NCI-H1417 treated with DMSO at 0.1 percent for 48 hours (cell line): ENCODE measurements at regions not wholly inside any gene's neighbourhood (a gene's known extent, or its start where the extent isn't known, plus 50 kb on each side); places are given as distances from the start of the nearest gene placed in this dataset.
"Not testable (repeated sequence)": the region's sequence is repeated elsewhere in the genome, so short reads cannot be mapped to it uniquely, and the experiment has no call there.

Source experiments
- DNase-seq: peaks from one replicate; lab custom pipeline; 2025; lab: John Stamatoyannopoulos, UW

DNA sequence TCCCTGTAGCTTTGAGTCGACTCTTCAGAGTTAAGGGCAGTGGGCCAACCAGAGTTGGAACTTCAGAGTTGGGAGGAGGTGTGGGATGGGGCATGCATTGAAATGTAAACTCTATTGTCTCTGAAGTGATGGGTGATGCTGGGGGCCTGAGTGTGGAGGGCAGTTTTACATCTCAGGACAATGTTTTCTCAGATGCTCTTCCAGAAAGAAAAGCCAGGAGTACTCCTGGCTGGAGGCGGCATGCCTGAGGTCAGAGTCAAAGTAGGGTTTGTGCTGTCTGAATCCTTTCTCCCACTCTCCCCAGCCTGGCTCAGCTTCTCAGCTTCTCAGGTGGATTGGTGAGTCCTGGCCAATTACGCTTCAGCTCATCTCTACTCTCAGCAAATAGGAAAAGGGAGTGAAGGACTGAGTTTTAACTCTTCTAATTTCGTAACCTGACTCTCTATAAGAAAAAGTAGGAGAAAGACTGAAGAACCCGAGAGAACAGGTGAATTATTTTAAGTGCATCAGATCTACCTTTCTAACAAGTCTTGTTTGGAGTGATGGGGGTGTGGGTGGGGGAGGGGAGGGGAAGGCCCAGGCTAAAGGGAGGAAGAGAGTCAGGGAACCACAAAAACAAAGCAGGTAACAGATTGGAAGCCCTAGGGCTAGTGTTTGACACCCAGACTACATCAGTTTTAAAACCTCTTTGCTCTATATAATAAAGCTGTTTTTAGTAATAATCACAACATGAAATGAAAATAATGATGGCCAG, 107.5 kb upstream of the PELI1 start:
- no peak for DNase-seq

DNA sequence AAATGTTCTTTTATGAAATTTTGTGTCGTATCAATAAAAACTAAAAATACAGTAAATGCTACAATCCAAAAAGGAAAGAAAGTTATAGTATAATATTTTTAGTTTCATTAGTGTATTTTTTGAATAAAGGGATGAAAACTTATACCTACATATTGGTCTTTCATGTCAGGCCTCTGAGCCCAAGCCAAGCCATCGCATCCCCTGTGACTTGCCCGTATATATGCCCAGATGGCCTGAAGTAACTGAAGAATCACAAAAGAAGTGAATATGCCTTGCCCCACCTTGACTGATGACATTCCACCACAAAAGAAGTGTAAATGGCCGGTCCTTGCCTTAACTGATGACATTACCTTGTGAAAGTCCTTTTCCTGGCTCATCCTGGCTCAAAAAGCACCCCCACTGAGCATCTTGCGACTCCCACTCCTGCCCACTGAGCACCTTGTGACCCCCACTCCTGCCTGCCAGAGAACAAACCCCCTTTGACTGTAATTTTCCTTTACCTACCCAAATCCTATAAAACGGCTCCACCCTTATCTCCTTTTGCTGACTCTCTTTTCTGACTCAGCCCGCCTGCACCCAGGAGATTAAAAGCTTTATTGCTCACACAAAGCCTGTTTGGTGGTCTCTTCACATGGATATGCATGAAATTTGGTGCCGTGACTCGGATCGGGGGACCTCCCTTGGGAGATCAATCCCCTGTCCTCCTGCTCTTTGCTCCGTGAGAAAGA, 108.2 kb upstream of the PELI1 start:
- DNase-seq: not testable (repeated sequence)

DNA sequence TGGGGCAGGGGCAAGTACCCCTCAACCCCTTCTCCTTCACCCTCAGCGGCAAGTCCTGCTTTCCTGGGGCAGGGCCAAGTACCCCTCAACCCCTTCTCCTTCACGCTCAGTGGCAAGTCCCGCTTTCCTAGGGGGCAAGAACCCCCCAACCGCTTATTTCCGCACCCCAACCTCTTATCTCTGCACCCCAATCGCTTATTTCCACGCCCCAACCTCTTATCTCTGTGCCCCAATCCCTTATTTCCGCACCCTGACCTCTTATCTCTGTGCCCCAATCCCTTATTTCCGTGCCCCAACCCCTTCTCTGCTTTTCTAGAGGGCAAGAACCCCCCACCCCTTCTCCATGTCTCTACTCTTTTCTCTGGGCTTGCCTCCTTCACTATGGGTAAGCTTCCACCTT, 109.2 kb upstream of the PELI1 start:
- DNase-seq: not testable (repeated sequence)

DNA sequence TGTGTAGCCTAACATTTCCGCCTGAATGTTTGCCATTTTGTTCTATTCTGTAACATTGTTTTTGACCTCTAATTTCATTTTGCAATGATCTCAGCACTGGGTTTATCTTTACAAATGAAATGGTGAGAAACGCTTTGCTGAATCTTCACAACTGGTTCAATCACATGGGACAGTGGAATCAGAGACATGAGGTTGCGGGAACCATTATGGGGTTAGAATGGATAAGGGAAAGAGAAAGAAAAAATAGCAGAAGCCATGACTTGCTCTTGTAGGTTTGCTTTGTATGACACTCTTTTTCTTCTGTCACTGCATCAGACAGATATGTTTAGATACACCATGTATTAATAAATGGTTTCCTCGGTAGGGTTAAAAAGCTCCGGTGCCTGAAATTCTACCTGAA, 114.3 kb upstream of the PELI1 start:
- DNase-seq: no peak

DNA sequence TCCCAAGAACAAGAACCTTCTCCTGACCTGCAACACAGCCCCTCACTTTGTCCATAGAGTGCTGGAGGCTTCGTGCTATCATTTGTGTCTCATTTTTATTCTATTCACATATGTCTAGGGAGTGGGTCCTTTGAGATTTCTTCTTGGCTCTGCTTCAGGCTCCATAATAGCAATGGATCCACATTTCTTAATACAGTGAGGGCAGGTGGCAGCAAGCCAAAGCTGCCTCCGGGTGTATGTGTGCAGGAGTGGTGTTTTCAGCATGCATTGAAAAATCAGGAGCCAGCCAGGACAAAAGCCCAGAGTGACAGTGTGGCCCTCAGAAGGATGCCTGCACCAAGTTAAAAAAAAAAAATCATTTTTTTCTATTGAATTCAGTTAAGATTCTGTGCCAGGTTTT, 115.1 kb upstream of the PELI1 start:
- no peak for DNase-seq

DNA sequence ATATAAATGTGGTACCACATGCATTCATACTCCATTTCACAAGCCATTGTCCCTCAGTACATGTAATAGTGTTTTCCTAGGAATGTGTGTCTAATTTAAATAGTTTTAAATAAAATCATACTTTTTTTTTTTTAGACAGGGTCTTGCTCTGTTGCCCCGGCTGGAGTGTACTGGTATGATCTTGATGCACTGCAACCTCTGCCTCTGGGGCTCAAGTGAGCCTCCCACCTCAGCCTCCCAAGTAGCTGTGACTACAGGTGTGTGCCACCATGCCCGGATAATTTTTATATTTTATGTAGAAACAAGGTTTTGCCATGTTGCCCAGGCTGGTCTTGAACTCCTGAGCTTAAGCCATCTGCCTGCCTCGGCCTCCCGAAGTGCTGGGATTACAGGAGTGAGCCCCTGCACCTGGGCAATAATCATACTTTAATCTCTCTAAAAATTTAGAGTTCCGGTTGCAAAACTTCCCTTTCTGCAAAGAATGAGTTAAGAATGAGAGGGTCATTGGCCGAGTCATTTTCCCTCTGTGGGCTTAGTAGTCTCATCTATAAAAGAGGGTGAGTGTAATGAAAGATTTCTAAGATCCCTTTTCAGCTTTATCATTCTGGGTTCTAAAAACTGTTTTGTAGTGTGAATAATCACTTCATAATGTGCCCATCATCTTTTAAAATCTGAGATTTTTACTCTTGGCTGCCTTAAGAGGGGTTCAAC, 116.0 kb upstream of the PELI1 start:
- no peak for DNase-seq

DNA sequence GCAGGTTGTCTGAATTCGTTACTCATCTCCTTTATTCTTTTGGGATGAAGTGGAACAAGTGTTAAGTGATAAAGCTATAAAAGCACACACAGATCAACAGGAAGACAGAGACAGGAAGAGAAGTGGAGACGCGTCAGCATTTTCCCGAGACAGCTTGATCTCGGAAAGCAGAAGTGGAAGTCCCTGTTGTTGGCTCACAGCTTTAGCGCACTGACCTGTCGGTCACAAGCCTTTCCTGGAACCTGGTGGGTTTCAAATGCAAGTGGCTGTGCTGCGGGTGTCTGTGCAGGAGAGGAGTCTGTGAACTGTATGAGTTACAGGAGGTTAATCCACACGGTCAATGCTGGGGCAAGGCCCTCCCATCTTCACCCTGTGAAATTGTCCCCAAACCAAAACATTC, 116.6 kb upstream of the PELI1 start:
- DNase-seq: no peak

DNA sequence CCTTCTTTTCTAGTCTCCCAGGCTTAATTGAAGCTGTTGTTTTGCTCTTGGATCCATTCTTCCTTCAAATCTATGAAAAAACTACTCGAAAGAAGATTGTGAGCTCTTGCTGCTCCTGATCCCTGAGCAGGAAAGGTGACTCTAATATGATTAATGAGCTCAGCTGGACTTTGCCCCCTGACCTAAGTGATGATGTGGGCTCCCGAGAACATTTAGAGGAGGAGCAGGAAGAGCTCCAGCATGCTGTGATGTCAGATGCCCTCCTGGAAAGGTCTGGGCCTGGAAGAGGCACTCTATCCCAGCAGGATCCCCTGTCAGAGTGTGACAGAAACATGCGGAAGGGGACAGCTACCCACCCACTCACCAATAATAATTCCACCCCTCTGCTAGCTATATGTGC, 117.9 kb upstream of the PELI1 start:
- no peak for DNase-seq

DNA sequence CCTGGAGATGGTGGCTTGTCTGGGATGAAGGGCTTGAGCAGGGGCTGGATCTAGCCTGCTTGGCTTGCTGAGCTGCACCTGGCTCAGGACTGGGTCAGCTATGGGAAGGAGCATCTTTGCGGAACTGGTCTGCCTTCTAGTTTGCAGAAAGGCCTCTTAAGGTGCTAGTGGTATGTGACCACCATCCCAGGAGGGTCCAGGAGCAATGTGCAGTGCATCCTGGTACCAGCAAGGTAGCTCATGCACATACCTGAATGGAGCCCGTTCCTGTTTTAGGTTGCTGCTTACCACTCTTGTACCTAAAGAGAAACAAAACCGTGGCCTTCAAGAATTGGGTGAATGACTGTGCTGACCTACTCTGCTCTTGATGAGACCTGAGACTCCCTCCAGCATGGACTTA, 118.6 kb upstream of the PELI1 start:
- no peak for DNase-seq

DNA sequence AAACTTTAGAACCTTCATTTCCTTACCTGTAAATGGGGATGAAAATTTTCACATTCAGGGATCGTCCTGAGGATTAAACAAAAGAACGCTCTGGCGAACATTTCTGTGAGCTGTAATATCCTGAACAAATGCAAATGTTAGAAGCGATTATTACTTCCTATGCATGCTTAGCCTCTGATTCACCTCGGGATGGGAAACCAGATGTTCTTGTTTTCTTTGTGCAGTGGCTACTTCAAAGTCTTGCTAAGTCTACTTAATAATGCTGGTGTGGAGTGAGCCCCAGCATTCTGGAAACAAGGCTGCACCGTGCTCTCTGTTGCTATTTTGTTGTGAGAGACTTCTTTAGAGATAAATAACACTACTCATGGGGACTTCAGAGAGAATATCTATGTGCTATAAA, 119.1 kb upstream of the PELI1 start:
- no peak for DNase-seq

DNA sequence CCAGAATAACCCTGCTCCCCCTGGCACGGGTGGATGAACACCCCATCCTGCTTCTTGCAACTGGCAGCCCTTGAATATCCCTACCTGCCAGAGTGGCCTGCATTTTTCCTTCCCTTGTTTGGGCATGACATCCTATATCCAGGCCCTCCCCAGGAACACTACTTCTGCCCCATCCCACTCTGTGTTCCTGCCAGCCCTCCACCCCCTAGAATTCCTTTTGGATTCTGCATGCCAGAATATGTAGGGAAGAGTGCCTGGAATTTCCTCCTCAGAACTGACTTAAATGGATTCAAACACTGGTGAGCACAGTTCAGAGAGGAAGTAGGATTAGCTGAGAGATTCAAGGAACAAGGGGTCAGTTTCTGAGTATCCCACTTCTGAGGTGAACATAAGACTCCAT, 123.5 kb upstream of the PELI1 start:
- DNase-seq: no peak

DNA sequence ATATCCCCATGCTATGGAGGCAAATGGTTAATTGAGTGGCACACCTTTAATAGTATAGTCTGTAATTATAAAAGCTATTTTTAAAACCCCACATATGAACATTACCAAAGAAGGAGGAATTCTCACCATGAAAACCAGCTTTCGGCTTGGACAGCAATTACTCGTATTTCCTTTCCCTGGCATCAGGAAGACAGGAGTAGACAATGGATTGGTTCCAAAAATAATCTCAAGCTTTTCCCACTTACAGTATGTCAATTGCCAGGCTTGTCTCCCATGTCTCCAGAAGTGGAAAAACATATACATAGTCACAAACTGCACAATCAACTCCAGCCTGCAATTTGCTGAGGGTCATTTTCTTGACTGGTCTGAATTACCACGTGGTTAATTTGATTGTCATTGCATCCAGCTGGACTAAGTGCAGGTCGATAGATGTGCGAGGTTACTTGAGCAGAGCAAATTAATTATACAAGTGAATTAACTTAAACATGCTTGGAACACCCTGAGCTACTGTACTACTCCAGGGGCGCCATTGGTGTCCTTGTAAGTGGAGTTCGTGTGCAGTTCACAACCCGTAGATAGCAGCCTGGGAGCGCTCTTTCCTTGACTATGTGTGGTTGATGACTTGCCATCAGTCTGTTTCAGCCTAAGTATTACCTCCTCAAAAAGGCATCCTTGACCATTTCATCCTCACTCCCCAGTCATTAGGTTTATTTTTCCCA, 124.3 kb upstream of the PELI1 start:
- DNase-seq: no peak

DNA sequence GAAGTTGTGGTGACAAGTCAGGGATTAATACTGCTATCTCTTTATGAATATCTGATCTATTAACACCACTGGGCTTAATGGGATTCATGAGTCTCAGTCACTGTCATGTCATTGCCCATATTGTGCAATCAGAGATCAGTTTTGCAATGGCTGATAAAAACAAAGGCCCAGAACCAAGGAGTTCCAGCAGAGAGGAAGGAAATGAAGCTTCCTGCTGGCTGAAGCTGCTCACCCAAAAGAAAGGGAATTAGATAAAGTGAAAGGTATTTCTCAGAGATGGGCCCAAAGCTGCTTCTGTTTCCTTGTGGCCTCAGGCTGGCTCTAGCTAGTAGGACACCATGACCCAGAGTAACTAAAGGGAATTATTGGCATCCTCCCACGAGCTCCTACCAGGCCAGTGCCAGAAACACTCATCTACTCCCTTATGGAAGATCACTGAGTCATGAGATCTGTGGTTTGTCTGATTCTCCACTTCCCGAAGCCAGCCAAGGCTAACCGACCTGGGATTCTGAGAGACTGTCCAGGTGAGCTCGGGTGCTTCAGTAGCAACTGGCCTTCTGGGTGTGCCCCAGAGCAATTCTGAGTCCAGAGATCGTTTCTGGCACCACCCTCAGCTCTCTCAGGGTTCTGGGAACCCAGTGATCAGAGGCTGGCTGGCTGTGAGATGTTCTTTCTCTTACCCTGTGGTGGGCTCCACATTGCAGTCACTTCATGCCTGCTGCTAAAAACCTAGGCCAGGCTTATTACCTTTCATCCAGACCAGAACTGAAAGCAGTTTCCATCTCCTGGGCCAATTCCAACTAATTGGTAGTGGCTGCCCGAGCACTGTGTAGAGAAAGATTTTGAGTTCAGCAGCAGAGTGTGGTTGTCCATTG, 129.5 kb upstream of the PELI1 start:
- no peak for DNase-seq

DNA sequence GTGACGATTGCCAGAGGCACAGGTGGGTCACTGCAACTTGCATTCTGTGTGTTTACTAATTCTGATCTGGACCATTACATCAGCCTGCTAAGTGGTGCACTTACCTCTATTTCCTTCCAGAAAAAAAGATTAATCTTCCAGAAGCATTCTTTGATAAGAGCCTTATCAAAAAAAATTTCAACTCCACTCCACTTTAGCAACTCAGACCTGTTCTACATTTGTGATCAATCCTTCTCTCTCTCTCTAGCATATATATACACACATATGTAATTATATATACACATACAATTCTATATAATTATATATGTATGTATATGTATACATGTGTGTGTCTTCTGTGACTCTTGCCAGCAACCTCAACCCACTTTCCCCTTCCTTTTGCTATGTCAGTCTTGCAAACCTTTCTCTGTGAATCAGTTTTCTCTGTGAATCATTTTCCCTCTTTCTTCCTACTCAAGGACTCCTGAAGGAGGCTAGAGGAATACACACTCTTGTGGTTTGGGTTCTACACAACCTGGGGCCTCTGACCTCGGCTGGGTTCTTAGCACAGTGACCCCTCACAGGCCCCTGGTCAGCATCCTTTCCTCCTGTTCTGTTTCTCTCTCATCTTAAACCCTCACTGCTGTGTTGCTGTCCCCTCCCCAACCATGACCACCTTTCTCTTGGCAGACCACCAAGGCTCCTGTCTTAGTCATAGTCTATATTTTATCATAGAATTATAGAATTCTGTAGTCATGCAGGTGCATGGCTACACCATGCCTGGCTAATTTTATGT, 130.4 kb upstream of the PELI1 start:
- no peak for DNase-seq

DNA sequence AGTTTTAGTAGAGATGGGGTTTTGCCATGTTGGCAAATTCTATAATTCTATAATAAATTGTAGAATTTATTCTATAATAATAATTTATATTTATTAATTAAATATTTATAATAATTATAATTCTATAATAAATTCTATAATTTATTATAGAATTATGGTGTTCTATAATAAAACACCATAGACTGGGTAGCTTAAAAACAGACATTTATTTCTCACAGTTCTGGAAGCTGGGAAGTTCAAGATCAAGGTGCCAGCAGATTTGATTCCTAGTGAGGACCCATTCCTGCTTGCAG, 130.9 kb upstream of the PELI1 start:
- DNase-seq: no peak

DNA sequence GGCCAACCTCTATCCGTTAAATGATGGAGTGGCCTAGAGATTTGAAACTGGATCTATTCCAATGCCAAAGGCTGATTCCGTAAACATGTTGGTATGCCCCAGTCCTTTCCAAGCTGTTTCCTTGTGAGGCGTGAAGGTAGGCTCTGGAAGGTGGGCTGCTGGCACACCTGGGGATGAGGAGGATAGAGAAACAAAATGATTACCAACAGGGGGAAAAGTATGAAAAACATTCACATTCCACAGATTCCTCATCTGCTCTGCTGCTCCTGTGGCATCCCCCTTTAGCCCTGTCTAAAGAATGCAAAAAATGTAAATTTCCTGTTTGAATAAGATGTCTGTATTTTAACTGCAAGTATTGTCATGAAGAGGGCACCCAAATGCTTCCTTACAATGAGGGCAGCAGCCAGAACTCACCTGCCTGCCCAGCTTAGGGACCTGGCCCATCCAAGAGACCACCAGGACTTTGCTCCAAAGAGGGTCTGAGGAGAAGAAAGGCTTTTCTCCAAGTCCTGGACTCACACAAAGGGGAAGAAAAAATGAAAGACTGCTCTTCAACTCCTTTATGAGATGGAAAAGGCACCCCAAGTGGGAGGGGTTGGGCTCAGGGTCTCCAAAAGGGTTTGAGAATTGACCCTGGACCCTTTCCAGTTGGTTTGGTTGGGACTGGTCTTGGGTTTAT, 132.3 kb upstream of the PELI1 start:
- DNase-seq: no peak

DNA sequence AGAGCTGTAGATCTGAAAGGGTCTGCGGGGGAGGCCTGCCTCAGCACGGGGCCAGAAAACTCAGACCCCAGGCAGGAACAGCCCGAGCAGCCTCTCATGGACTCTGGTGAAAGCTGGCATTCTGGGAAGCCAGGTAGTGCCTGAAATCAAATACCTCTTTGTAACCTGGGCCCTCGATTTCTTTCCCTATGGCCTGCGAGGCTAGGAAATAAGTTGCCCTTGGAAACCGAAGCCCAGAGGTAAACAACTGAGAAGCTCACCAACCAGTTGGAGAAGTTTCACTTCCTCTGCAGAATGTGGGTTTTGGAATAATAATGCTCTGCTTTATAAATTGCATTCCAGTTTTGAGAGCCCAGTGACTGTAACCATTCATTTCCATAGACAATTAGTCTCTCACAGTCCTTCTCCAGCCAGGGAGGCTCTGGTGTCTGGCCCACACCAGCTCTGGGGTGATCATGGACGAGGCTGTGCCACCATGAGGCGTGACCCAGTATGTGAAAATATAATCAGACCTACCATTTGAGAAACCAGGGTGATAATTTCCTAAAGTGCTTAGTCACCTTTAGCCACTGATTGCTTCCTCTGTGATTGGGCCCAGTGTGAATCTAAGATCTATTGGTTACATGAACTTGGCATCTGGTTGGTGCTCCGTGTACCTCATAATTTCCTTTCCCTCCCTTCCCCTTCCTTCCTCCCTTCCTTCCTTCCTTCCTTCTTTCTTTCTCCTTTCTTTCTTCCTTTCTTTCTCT, 133.1 kb upstream of the PELI1 start:
- no peak for DNase-seq

DNA sequence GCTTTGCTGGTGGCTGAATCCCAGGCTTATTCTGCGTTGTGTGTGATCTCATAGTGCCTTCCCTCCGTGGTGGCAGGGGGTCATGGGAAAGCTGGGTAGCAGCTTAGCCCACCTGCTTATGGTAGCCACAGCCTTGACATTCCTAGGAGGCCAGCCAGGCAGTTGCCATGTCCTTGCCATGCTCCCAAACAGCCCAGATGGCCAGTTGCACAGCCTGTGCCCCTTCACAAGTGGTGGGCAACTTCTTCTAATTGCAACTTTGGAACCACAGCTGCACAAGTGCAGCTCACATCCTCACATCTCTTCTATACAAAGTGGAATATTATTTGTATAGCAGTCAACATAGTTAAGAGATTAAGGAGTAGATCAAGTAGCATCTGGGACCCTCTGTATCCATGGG, 136.6 kb upstream of the PELI1 start:
- not testable (repeated sequence) for DNase-seq

DNA sequence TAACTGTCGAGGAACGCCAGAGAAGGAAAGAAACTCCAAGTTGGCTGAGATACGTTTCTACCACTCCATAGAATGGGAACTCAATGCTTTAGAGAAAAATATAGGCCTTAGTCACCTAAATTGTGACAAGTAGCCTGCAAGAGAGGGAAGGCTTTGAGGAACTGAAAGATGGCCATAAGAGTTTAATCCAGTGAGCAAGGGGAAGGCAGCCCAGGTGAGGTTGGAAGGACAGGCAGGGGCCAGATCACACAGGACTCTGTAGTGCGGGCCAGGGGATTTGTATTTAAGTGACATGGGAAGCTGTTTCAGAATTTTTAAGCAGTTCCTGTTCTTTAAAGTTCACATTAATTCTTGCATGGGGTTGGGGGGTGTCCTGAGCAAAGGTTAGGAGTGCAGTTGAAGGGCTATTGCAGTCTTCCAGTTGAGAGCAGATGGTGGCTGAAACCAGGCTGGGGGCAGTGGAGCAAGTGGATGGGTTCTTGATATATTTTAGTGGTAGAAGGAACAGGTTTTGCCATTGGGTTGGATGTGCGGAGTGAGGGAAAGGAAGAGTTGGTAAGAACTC, 138.9 kb upstream of the PELI1 start:
- no peak for DNase-seq
